Amygdala (tissue), 56 donors: ENCODE measurements at regions not wholly inside any gene's neighbourhood (a gene's known extent, or its start where the extent isn't known, plus 50 kb on each side); places are given as distances from the start of the nearest gene placed in this dataset.

Source experiments
- DNase-seq, 56 donors: peaks; one replicate each; lab custom pipeline; 2025; lab: John Stamatoyannopoulos, UW

DNA sequence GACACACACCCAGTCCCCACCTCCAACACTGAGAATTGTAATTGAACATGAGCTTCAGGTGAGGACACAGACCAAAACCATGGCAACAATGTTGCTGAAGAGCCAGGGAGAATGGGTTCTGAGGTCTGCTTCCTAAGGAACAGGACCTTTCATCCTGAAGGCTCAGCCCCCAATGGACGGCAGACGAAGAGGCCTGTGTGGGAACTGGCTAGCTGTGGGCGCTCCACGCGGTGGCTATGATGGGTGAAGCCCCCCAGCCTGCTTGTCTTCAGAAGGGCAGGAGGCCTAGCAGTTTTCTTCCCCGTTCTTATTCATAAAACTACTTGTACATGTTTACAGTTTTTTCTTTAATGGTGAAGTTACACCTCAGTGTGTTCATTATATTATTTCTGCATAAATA is 136.1 kb upstream of the SPACA7 start:
- DNase-seq: no peak

GRCh38 chr13:112241288-112241687 is 134.9 kb upstream of the SPACA7 start:
- no peak for DNase-seq

DNA sequence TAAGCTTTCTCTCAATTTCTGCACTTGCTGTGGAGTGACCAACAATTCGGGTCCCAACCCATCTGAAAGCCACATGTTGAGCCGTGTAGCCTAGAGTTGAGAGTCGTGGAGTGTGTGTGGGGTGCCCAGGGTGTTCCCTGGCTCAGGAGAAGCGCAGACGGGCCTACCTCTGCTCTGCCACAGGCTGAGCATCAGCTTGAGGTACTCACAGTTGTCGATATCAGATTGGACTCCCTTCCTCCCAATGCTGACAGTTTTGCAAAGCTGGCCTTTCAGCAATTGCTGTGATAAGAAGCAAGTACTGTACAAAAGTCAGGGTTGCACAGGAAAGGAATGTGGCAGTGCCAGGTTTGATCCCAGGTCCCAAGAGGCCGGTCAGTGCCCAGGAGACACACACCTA is 133.4 kb upstream of the SPACA7 start:
- no peak for DNase-seq

GRCh38 chr13:112244061-112244460 is 132.1 kb upstream of the SPACA7 start:
- DNase-seq: no peak

GRCh38 chr13:112244495-112245177 is 131.5 kb upstream of the SPACA7 start:
- no peak for DNase-seq

DNA sequence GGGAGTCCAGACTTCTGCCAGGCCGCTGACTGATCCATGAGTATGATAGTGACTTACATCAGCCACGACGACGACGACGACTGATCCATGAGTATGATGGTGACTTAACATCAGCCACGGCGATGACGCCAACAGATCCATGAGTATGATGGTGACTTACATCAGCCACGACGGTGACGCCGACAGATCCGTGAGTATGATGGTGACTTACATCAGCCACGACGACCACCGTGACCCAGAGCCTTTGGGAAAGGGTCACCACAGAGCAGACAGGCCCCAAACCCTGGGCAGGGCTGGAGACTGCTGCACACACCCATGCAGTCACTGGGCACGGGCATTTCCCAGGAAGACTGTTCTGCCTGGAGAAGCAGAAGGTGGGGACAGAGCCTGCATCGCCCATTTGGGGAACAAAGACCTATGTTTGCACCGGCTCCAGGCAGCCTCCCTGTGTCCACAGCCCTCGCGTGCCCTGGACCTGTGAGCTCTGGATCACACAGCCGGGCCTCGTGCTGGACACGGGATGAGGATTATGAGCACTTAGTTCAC is 130.9 kb upstream of the SPACA7 start:
- no peak for DNase-seq

- no peak for DNase-seq
Observed at GRCh38 chr13:112245989-112246388, 130.2 kb upstream of the SPACA7 start.

DNA sequence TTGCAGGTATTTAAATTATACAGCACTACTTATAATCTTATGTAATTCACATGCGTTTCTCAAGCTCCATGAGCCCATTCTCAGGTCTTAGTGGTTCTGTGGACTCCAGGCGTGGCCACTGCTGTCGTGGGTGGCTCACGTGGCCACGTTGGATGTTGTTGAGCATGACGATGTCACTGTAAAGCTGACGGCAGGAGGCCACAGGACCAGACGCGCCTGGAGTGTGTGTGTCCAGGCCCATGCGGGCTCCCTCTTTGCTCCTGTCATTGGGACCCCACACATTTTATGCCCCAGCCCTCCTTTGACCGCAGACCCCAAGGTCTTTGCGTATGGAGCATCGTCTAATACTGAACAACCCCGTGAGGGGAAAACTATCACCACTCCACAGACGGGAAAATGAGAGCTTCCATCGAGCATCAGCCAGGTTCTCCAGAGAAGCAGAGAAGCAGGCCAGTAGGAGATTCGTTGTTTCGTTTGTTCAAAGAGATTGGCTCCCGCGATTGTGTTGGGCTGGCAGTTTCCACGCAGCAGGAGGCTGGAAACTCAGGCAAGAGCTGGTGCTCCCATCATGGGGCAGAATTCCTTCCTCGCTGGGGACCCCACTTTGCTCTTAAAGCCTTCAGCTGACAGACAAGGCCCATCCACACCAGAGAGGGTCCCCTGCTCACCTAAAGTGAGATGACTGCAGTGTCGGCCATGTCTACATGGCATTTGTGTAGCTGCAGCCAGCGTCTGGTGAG is 129.3 kb upstream of the SPACA7 start:
- DNase-seq: no peak

- DNase-seq: no peak
Observed at GRCh38 chr13:112247471-112248405, 128.4 kb upstream of the SPACA7 start.

DNA sequence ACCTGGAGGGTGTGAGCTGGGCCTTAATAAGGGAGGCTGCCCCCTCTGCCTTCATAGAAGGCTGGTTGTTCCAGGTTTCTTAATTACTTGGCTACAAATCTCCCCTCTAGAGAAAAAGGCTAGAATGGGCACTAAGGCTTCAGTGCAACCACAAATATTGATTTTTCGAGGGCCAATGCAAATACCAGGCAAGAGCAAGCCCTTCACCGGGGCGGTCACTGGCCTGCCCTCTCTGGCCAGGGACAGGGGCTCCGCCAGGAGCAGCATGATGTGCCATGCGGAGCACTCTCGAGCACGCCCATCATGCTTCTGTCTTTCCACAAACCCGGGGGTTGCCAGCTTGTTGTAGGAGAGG is 127.8 kb upstream of the SPACA7 start:
- no peak for DNase-seq

DNA sequence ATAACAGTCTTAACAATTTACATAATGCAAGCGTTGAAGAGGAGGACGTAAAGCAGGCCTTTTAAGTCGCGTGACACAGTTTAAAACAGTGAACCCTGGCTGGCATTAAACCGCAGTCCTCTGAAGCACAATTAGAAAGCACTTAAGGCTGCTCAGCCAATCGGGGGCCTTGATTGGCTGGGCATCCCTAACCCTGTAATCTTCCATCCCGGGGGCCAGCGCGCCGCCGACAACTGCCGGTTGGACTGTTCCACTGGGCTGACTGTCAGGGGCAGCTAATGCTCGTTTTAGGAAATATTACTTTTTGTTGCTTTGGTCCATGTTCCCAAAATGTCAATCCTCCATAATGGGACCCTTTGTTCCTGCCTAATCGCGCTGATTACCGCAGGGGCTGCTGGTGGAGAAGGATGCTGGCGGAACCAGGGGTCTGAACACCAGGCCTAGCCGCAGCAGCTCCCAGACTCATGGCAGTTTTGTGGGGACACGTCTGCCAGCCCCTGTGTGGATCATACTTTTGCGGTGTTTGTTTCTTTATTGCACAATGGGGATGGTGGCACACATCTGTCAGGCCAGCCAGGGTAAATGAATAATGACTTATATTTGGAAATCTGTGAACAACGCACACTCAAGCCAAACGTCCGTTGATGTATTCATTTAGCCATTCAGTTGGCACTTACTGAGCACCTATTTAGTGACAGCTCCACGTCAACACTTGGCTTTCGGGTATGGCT is 127.1 kb upstream of the SPACA7 start:
- DNase-seq: peak in 1 of 56 donors; percentile 8

DNA sequence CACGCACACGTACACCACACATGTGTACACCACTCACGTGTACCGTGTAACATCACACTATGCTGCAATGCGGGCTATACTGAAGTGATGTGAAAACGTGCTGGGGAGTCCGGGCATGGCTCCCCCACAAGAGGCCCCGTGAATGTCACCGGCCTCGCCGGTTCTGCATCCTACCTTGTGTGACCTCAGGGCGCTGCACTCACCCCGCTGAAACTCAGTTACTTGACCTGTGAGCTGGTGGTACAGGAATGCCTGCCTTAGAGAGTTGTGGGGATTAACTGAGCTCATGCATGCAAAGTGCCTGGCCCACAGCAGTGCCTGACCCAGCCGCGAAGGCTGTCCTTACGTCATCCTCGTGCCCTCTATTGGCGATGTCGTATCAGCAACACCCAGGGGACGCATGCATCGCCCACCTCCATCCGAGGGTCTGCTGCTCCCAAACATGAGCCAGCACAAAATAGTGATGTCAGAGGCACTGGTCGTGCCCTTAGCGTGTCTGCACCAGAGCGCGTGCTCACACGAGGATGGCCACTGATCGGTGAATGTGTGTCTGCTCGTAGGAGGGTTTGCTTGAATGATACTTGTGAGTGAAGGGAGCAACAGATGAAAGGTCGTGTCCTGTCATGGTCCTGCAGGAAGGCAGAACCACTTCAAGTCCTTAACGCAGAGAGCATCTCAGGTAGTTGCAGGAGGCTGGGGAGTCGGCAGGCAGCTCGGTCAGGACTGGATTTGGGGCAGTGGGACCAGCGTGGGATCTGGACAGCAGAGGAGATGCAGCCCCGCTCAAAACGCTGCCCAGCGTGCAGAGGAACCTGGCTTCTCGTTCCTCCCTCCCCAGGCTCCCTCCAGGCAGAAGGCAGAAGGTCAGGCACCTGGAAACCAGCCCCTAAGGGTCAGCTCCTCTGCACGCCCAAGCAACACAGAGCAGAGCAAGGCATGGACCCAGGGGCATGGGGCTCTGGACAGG is 126.2 kb upstream of the SPACA7 start:
- no peak for DNase-seq

GRCh38 chr13:112250788-112251445 is 125.2 kb upstream of the SPACA7 start:
- DNase-seq: no peak

DNA sequence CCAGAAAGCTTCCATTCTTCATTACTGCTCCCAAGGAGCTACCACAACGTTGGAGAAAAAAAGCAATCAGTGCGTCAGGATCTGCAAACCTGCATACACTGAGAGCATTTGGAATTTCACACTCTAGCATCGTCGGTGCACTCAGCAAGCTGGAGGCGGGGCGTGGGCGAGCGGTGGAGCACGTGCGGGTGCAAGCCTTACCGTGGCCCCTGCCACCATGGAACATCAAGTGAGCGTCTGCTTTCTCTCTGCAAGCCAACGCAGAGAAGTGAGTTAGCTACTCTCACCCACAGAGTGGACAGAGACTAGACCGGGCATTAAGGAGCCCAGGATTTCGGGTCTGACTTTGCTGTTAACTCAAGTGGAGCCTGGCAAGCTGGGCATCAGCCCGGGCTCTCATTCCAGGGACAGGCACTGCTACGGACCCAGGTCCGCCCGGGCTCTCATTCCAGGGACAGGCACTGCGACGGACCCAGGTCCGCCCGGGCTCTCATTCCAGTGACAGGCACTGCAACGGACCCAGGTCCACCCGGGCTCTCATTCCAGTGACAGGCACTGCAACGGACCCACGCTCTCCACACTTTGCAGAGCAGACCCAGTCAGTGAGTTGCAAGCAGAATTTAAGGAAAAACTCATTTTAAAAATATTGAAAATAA is 124.1 kb upstream of the SPACA7 start:
- DNase-seq: no peak

DNA sequence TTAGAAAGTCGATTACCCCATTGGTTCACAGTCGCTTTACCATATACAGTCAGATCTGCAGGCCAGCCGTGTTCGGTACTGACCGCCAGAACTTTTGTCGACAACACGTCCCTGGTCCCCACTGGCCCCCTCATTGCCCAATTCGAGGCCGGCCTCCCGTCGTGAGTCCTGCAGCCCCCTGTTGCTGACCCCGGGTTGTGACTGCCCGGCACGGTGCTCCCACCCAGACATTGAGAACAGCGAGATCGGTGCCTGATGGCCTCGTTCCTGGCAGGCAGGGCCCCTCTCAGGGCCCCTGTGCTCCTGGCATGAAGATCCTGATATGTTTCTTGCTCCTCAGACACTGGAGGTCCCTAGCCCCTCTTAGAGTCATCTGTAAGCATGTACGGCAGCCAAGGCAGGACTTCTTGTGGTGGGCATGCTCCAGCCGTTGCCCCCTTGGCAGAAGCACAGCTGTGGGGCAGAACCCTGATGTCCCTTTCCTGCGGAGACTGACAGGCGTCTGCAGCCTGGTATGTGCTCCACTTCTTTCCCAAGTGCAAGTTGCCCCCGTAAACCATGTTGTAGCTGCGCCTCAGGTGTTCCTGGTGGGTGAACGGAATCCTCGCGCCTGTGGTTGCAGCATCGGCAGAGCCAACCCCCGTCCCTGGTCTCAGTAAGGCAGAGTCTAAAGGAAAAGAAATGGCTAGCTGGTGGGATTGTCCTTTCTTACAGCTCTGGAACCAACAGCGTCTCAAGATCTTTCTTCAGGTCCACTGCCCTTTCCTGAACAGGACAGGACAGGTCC is 123.2 kb upstream of the SPACA7 start:
- no peak for DNase-seq

- no peak for DNase-seq
Observed at GRCh38 chr13:112253631-112254030, 122.5 kb upstream of the SPACA7 start.
